Femur (tissue), 1 donor: ENCODE measurements at regions not wholly inside any gene's neighbourhood (a gene's known extent, or its start where the extent isn't known, plus 50 kb on each side); places are given as distances from the start of the nearest gene placed in this dataset.

ENCODE experiments used
- DNase-seq: peaks from one replicate; pipeline ENCODE4 v3.0.0-alpha.2; 2017

- no peak for DNase-seq
Measured at GRCh38 chr12:17802657-17803641, 287.0 kb downstream of the RERGL start.

- no peak for DNase-seq
Measured at GRCh38 chr12:17793854-17794253, 296.1 kb downstream of the RERGL start.

- DNase-seq: no peak
Measured at GRCh38 chr12:17778242-17778641, 311.8 kb downstream of the RERGL start.

- no peak for DNase-seq
Measured at GRCh38 chr12:17763366-17763765, 326.6 kb downstream of the RERGL start.

GRCh38 chr12:17759982-17760381, 330.0 kb downstream of the RERGL start:
- no peak for DNase-seq
